ENCODE measurements at regions not wholly inside any gene's neighbourhood (a gene's known extent, or its start where the extent isn't known, plus 50 kb on each side); places are given as distances from the start of the nearest gene placed in this dataset.

GRCh38 chr5:56745864-56746263 is 69.5 kb upstream of the MAP3K1 start:
- H3K27me3 ChIP-seq: no peaks in the 10 kb centered on the region
- no peak for TF ChIP-seq CTCF (IDR thresholded peaks at IDR 0.05)
- no peaks in the 10 kb centered on the region for H3K9me3 ChIP-seq
- no peak for DNase-seq (ENCODE audit: low spot score)
- H3K4me3 ChIP-seq: no peak overlapping the region
- H3K4me1 ChIP-seq: no peaks in the 10 kb centered on the region
- H3K27ac ChIP-seq: no peak overlapping the region
- no peaks in the 10 kb centered on the region for H3K36me3 ChIP-seq

DNA sequence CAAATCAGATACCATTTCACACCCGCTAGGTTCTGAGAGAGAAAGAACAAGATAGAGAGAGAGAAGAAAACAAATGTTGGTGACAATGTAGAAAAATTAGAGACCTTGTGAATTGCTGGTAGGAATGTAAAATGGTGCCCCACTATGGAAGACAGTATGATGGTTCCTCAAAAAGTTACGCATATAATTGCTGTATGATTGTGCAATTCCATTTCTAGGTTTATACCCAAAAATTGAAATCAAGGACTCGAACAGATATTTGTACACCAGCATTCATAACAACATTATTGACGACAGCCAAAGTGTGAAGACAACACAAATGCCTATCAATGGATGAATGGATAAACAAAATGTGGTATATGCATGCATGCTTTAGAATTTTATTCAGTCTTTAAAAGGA is 74.5 kb upstream of the MAP3K1 start:
- Histone ChIP-seq H3K36me3 (no peaks in the 10 kb centered on the region), H3K27me3 (no peaks in the 10 kb centered on the region), H3K4me1 (peaks cover 0 to 7% of the 10 kb centered on the region in 2 donors), H3K27ac (no peak overlapping the region), H3K9me3 (no peaks in the 10 kb centered on the region), H3K4me3 (no peak overlapping the region)
- no peak for DNase-seq (ENCODE audit: low spot score)
- TF ChIP-seq CTCF (IDR thresholded peaks at IDR 0.05): no peak

DNA sequence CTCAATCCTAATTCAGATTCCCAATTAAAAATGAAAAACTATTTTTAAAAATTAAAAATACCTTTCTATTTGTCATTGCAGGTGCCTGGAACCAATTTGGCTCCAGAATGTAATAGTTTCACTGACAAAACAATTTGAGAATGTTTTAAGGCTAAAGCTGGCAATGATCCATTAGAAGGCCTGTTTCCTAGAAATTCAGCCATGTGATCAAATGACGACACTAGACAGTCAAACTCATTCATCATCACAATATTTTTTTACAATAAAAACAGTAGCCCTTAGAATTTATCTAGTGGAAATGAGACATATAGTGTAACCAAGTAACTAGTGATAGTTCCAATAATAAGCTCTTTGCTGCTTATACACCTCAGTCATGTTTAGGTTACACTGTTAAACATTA is 75.4 kb upstream of the MAP3K1 start:
- H3K27ac ChIP-seq: no peak overlapping the region
- H3K27me3 ChIP-seq: no peaks in the 10 kb centered on the region
- no peaks in the 10 kb centered on the region for H3K9me3 ChIP-seq
- H3K4me3 ChIP-seq: no peak overlapping the region
- H3K4me1 ChIP-seq: peaks cover 0 to 13% of the 10 kb centered on the region in 2 donors
- no peak for TF ChIP-seq CTCF (IDR thresholded peaks at IDR 0.05)
- no peak for DNase-seq (ENCODE audit: low spot score)
- H3K36me3 ChIP-seq: no peaks in the 10 kb centered on the region

GRCh38 chr5:56737951-56738606 is 77.3 kb upstream of the MAP3K1 start:
- H3K27ac ChIP-seq: no peak overlapping the region
- DNase-seq (ENCODE audit: low spot score): no peak
- TF ChIP-seq CTCF (IDR thresholded peaks at IDR 0.05): no peak
- no peaks in the 10 kb centered on the region for H3K9me3 ChIP-seq
- H3K27me3 ChIP-seq: no peaks in the 10 kb centered on the region
- H3K4me1 ChIP-seq: peaks cover 0 to 21% of the 10 kb centered on the region in 2 donors
- no peaks in the 10 kb centered on the region for H3K36me3 ChIP-seq
- no peak overlapping the region for H3K4me3 ChIP-seq

- Histone ChIP-seq H3K4me1 (peaks cover 0 to 21% of the 10 kb centered on the region in 2 donors), H3K27me3 (no peaks in the 10 kb centered on the region), H3K9me3 (no peaks in the 10 kb centered on the region), H3K27ac (no peak overlapping the region), H3K36me3 (no peaks in the 10 kb centered on the region), H3K4me3 (no peak overlapping the region)
- TF ChIP-seq CTCF (IDR thresholded peaks at IDR 0.05): no peak
- DNase-seq (ENCODE audit: low spot score): no peak
Observed at GRCh38 chr5:56737002-56737621, 78.2 kb upstream of the MAP3K1 start.

All from right atrium auricular region (tissue), 2 donors.